HG02885 (cell line): ENCODE measurements at regions not wholly inside any gene's neighbourhood (a gene's known extent, or its start where the extent isn't known, plus 50 kb on each side); places are given as distances from the start of the nearest gene placed in this dataset.

ENCODE experiments used
- ATAC-seq: cut with Tn5 transposase; IDR thresholded peaks from one replicate; pipeline ENCODE4 v1.9.1; 2021; ENCODE audit warnings: mild to moderate bottlenecking; ENCODE audit not compliant: unreplicated experiment, poor library complexity

DNA sequence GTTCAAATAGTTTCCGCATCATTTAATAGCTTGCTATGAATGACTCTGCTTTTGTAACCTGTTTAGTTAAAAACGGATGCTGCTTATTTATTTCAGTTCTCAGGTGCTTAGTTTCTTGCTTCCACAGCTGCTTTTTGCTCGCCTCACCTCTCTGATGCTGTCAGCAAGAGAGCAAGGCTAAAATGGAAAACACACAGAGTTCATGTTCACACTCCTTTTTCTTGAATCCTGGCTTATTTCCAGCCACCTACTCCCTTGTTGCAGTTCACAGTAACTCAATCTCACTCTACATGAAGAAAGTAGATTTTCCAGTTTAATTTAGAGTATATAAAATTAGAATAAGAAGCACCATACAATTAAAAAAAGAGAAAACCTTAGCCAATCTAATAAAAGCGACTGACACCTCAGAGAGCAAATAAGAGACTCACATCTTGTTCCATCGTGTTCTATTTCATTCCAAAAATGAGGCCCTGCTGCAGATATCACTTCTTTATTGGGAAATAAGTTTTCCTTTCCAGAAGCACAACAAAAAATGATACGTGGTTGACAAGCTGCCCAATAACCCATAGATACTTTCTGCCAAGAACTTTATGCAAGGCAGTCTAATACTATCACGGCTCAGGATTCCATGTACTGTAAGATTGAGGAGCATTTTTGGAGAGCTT is 326.1 kb upstream of the SLITRK1 start:
- no peak for ATAC-seq

DNA sequence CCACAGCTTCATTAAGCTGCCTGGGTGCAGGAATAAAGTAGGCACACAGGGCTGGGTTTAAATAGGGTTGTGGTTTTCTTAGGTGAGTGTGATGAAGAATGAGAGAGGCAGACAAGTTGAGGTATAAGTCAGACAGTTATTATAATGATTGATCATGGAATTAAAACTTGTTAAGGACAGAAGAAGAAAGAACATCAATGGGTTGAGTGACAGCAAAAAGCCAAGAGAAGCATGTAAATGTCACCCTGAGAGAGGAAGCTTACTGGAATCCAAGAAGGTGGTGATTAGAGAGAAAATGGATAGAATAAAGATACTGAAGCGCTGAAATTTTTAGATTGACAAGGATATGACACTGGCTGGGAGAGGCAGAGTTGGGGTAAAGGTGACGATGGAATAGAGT is 325.2 kb upstream of the SLITRK1 start:
- ATAC-seq, result no peak

DNA sequence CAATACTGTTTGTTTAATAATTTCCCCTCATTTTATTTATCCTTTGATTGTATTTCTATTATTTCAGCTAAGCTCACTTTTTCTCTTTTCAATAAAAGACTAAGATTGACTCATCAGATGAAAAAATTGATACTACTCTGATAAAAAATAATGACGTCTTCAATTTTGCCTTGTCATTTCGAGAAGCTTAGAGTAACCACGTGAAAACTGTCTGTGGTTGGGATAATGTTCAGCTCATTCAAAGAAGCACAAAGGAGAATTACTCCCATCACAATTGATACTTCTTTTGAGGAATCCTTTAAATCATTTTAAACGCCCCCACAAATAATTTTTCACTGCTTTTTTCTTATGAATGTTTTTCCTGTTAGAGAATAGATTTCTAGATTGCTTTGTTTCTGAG is 318.7 kb upstream of the SLITRK1 start:
- ATAC-seq, result no peak

DNA sequence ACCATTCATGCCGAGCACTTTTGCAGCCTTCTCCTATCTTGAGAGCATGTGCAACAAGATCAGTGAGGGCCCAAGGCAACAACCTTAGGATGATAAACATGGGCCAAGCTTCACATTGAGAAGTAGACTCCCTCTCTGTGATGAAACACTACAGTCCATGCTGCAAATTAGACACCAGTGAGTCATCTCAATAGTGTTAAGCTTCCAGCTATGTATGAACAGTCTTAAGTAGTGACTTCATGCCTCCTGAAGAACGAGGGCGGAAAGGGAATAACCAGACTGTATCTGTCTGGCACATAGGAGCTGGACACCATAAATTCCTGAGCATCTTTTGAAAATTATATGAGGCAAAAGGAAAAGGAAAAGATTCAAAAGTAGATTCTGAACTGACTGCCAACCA is 309.9 kb upstream of the SLITRK1 start:
- ATAC-seq, result no peak

DNA sequence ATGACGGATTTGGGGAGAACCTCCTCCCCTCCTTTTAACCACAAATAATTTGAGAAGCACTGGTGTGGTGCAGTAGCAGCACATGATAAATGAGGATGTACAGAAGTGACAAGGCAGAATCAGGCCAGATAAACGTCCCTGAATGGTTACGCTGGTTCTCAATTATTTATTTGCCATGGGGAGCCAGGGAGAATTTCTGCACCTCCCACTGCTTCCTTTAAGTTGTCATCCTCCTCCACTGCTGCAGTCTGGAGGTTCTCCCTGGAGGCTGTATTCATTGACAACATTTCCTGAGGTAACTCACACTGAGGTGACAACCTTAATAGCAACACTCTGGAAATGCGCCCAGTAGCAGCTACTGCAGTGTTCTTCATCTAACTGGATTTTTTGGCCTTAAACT is 308.9 kb upstream of the SLITRK1 start:
- ATAC-seq, result no peak

DNA sequence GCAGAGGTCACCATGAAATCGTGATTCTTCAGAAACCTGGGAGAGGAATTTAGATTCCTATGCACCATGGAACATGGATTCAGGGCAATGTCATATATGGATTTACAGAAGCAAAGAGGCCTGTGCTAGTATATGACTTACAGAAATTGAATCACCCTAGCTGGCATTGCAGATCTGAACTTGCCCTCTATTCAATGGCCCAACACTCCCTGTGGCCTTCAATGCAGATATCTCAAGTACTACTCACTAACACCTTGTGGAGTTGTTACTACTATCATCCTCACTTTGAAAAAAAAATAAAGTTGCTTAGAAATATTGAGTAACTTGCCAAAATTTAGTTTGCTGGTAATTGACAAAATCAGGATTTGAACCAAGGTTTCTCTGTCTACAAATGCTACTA is 305.4 kb upstream of the SLITRK1 start:
- no peak for ATAC-seq

DNA sequence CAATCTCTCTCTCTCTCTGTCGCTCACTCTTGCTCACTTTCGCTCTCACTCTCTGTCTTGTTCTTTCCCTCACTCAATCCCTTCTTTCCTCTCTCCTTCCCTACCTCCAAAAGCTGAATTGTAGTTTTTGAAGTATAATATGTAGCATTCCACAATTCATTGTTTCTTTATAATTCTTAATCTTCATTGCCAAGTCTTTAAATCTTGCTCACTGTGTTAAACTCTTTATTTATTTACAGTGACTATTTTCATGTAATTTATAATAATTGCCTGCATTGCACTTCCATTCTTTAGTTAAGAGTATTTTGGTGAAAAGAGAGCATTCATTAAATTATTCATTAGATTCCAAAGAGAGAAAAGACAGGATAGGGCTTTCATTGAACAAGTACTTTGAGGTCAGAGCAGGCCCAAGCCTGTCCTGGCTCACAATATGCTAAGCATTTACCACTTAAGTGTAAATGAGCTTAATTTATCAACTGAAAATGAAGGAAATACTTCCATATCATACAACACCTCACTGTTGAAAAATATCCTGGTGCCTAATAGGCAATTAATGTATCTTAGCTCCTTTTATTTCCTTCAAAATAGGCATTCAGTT is 257.4 kb upstream of the SLITRK1 start:
- ATAC-seq, result no peak

DNA sequence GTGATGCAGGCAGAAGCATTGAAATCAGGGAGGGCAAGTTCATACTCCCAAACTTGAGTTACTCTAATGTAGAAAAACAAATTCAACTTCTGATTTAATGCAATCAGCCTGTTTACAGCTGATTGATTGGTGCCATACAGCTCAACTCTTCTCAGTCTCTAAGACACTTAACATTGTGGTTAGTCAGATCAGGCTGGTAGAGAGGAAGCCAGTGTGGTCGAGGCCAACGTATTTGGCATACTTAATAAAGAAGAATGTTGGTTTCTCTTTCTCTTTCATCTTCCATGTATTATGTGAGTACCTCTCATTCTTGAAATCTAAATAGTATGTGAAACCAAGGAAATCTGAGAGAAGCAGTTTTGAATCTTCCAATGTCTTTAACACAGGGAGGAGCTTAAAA is 255.0 kb upstream of the SLITRK1 start:
- peak; percentile 89 for ATAC-seq

DNA sequence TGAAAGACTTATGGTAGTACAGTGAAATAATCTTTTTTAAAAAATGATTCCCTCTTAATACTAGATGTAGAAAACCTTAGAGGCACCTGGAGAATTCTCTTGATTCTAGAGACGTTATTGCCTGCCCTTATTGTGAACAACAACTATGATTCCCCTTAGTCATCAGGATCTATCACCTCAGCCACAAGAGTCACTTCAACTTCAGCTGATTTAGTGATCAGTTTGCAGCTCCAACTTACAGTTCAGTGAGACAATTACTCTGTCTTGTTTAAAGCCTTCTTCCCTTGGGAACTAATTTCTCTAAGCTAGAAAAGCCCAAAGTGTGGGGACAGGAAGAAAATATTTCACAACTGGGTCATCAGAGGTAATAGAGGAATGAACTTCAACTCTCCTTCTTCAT is 254.3 kb upstream of the SLITRK1 start:
- ATAC-seq, result peak; percentile 20

DNA sequence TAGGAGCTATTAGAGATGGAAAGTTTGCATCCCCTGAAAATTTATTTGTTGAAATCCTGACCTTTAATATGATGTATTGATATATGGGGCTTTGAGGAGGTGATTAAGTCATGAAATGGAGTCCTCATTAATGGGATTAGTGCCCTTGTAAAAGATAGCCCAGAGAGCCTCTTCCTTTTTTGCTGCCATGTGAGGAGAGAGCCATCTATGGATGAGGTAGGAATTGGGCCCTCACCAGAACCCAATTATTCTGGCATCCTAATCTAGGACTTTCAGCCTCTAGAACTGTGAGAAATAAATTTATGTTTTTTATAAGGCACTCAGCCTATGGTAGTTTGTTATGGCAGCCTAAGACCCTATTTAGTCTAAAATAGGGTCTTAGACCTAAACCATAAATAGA is 250.2 kb upstream of the SLITRK1 start:
- ATAC-seq, result no peak

DNA sequence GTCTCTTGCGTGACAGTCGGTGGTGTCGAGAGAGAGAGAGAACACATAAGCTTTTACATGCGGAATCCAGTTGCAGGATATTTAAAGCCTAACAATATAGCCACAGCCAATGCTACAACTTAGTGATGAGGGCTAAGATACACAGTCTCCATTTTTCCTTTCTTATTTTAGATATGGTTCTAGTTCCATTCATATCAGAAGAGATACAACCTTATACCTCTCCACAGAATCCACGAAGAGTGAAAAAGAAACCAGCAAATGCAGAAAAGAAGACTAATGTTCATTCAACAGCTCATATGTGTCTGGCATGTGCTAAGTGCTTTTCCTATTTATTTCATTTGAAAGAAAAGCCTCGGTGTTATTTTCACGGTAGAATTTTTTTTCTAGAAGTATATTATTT is 249.0 kb upstream of the SLITRK1 start:
- no peak for ATAC-seq

DNA sequence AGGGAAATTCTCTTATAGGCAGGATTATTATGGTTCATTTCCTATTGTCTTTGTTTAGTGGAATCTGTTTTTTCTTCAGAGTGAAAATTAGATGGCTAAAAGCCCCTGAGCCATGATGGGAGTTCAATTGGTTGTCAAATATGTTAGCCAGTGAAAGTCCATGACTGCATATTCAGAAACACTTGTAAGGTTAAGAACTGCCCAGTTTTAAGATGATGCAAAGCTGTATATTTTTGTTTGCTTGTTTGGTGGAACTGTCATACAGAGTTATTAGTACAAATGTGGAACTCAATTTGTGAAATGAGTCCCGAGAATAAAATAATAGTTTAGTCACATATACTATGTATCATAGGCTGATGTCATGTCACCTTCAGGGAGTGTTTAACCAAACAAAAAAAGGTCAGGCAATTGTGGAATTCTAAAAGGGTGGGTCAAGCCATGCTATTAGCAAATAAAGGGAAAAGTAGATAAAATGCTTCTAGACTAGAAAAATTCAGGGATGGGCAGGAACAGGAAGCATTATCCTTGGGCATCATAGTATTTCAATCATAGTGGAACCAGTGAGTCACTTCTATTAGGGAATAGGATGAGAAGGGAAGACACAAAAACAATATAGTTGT is 248.3 kb upstream of the SLITRK1 start:
- ATAC-seq, result no peak

DNA sequence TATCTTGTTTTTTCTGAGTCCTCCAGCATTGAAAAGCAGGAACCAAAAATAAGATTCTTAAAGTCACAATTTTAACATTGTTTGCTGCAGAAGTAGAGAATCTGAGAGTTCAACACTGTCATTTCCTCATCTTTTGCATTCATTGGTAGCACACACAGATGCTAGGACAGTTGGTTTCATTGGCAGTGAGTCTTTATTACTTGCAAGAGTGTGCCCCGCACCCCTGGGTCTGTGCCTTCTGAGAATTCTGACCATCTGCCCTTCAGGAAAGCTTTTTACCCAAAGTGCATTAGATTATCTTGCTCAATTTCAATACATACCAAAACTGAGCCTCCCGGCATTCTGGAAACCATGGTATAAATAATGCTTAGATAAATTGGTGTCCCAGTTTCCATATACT is 247.7 kb upstream of the SLITRK1 start:
- ATAC-seq, result no peak

DNA sequence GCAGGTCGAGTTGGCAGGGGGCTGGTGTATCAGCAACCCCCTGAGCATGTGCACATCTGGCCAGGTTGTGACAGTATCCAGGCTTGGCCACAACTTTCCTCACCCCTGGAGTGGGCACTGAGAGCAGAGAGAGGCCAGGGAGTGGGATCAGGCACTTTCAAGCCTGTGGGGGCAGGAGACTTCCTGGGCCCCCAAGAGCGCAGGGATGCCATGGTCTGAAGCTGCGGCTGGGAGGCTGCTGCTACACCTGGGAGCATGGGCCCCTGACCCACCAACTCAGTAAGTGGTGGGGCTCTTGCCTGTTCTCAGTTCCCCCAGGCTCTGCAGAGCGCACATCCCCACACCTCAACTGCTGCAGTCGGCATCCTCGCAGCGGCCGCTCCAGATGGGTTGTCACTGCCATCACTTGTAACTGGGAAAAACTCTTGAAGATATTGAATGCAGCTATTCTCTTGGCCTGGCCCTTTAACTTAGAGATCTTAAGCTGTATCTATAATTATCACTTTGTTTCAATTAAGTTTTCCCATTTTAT is 245.4 kb upstream of the SLITRK1 start:
- ATAC-seq, result no peak

DNA sequence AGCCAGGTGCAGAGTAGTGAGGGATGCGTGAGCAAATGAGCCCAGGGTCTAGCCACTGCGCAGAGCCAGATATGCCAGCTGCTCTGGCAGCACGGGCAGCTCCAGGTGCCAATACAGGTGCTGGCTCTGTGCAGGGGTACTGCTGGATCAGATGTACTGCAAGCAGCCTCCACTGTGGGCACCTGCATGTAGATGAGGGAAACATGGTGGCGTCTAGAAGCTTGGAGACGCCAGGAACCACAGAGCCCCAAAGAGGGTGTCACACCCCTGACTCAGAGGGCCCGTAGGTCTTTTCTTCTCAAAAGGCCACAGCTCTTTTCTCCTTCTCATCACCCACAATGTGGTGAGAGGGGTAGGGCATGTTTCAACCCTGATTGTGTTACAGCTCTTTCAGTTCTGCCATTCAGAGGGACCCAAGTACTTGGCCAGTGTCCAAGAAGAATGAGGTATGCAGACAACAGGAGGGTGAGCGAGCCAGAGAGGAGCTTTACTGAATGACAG is 244.4 kb upstream of the SLITRK1 start:
- ATAC-seq, result no peak

DNA sequence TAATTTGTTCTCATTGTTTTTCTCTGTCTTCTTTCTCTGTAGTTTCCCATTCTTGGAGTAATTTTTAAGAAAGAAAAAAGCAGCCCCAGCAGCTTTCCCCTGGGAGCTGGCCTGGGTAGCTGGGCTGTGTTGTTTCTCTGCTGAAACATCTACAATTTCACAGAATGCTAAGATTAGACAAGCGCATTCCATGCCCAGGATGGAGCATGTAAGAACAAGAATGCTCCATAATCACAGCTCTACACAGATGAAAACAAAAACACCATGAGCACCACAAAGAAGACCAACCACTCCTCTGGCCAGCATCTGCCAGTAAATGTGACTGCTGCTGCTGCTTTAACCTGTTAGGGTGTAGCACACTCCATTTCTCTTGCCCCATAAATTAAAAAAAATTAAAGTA is 239.2 kb upstream of the SLITRK1 start:
- no peak for ATAC-seq

DNA sequence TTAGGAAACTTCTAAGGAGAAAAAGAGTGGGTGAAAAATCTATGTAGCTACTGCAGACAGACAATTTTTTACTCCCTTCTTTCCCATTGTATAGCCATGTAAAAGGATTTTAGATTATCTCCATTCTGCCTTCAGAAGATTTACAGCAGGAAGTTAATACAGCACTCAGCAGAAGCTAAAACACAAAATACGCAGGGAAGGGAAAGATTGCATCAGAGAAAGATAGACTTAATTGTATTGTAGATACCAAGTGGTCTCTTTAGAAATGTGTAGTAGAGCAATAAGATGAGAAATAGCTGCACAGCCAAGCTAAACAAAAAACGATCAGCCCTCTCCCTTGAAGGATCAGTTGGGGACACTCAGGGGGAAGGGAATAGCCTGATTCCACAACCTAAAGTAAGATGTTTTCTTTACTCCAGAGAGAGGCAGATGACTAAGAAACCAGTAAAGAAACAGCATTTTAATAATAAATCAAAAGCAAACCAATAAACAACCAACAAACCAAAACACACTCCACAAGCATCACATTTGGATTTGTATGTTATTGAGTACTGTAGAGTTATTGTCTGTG is 236.7 kb upstream of the SLITRK1 start:
- no peak for ATAC-seq

DNA sequence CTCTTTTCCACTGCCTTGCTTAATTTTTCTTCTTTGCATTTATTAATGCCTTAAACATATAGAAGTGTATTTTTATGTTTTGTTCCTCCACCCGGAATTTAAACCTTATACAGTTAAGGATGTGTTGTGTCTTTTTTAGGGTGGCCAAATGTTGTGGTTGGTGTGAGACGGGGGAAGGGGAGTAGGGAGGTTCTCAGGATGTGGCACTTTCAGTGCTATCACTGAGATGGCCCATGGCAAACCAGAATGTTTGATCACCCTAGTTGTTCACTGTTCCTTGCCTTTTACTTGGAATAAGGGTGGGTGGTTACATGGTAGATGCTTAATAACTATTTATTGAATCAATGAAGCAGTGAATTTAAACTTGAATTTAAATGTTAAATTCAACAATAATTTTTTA is 216.0 kb upstream of the SLITRK1 start:
- no peak for ATAC-seq

DNA sequence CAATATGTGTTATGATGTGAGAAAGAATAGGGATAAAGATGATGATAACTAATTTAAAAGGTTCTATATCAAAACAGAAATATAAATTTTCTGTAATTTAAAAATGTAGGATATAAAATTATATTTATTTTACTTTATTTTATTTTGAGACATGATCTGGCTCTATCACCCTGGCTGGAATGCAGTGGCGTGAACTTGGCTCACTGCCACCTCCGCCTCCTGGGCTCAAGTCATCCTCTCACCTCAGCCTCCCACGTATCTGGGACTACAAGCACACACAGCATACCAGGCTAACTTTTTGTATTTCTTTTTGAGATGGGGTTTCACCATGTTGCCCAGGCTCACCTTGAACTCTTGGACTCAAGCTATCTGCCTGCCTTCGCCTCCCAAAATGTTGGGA is 214.9 kb upstream of the SLITRK1 start:
- ATAC-seq, result no peak

DNA sequence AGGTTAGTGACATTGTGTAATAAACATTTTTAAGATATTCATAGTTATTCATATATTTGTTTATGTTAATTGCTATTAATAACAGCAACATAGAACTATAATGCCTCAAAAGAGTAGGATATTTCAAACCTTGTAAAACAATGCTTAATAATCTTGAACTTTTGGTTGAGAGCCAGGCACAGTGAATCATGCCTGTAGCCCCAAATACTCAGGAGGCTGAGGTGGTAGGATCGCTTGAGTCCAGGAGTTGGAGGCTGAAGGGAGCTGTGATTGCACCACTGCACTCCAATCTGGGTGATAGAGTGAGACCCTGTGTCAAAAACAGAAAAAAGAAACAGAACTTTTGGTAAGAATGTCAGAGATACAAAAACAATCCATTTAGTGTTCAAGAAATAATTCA is 213.9 kb upstream of the SLITRK1 start:
- no peak for ATAC-seq

DNA sequence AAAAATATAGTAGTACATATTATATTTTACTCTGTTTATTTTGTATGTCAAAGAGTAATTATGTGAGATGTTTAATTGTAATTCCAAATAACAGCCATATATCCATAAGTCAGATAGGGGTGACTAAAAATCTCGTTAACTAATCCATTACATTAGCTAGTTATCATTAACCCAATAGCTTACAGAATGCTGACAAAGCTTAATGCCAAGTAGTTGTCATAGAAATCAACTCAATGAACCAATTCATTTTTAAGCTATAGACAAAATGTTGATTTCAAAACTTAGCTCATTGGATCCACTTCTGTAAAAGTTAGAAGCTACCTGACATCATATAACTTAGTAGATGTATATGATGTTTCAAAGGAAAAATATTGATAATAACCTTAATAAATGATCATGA is 206.7 kb upstream of the SLITRK1 start:
- ATAC-seq, result no peak

DNA sequence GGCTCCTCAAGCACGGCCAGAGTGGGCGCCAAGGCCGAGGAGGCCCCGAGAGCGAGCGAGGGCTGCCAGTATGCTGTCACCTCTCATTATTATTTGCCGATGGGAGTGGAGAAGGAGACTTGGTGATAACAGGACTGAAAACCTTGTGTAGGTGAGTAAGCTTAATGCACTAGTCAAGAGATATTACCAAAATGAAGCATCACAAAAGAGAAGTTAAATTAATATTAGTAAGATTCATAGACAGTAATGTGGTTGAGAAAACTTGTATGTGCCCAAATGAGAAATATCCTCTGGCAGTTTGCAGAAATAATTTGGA is 204.5 kb upstream of the SLITRK1 start:
- ATAC-seq, result no peak
